Skin of body (tissue), 1 donor: ENCODE measurements at regions not wholly inside any gene's neighbourhood (a gene's known extent, or its start where the extent isn't known, plus 50 kb on each side); places are given as distances from the start of the nearest gene placed in this dataset.
"Not testable (repeated sequence)": the region's sequence is repeated elsewhere in the genome, so short reads cannot be mapped to it uniquely, and the experiment has no call there.

ENCODE experiments used
- DNase-seq: peaks from one replicate; lab custom pipeline; 2025; lab: John Stamatoyannopoulos, UW

- no peak for DNase-seq
Measured at GRCh38 chr1:65527190-65527589, 106.7 kb downstream of the LEPR start.

- peak; percentile 72 for DNase-seq
Measured at GRCh38 chr1:65527707-65528503, 107.4 kb downstream of the LEPR start.

GRCh38 chr1:65531972-65532570 is 111.6 kb downstream of the LEPR start:
- no peak for DNase-seq

GRCh38 chr1:65535981-65536380 is 115.5 kb downstream of the LEPR start:
- no peak for DNase-seq

- DNase-seq = no peak
Measured at GRCh38 chr1:65538086-65538485, 117.6 kb downstream of the LEPR start.

- no peak for DNase-seq
Measured at GRCh38 chr1:65538664-65539063, 118.2 kb downstream of the LEPR start.

- no peak for DNase-seq
Measured at GRCh38 chr1:65539266-65540131, 119.0 kb downstream of the LEPR start.

GRCh38 chr1:65541161-65541560 is 120.7 kb downstream of the LEPR start:
- DNase-seq = no peak

- DNase-seq = no peak
Measured at GRCh38 chr1:65541865-65542264, 121.4 kb downstream of the LEPR start.

GRCh38 chr1:65542592-65542991 is 122.1 kb downstream of the LEPR start:
- not testable (repeated sequence) for DNase-seq

GRCh38 chr1:65550306-65551010 is 130.0 kb downstream of the LEPR start:
- not testable (repeated sequence) for DNase-seq

- not testable (repeated sequence) for DNase-seq
Measured at GRCh38 chr1:65552484-65552883, 132.0 kb downstream of the LEPR start.

GRCh38 chr1:65554086-65554764 is 133.8 kb downstream of the LEPR start:
- not testable (repeated sequence) for DNase-seq

GRCh38 chr1:65554829-65555228 is 134.4 kb downstream of the LEPR start:
- DNase-seq = no peak

GRCh38 chr1:65558215-65558614 is 137.7 kb downstream of the LEPR start:
- no peak for DNase-seq

- no peak for DNase-seq
Measured at GRCh38 chr1:65564493-65564892, 144.0 kb downstream of the LEPR start.

GRCh38 chr1:65568285-65568684 is 147.8 kb downstream of the LEPR start:
- no peak for DNase-seq

GRCh38 chr1:65572701-65573421 is 152.4 kb downstream of the LEPR start:
- no peak for DNase-seq

GRCh38 chr1:65577278-65577677 is 156.8 kb downstream of the LEPR start:
- DNase-seq = no peak

- DNase-seq = not testable (repeated sequence)
Measured at GRCh38 chr1:65577982-65578381, 157.5 kb downstream of the LEPR start.
